Left lung (tissue), 4 donors: ENCODE measurements at regions not wholly inside any gene's neighbourhood (a gene's known extent, or its start where the extent isn't known, plus 50 kb on each side); places are given as distances from the start of the nearest gene placed in this dataset.

Experiments used
- ATAC-seq: fragments of 200-7000 bp; cut with Tn5 transposase; one replicate; pipeline ENCODE4 v1.9.1; 2020; ENCODE audit warnings: moderate library complexity
- DNase-seq, 4 donors: peaks; one replicate each; pipeline ENCODE4 v3.0.0-alpha.2; 2013 to 2020
- H3K27ac ChIP-seq, 2 donors: fragments of 200-600 bp; sonication (generic) in 1 of 2; one replicate each; pipeline versions ENCODE4 v1.5.0 to v1.8.0; 2020 to 2021
- H3K27me3 ChIP-seq, 2 donors: fragments of 200-600 bp; sonication (generic) in 1 of 2; one replicate each; pipeline versions ENCODE4 v1.5.0 to v1.8.0; 2020 to 2021
- H3K36me3 ChIP-seq, 2 donors: fragments of 200-600 bp; sonication (generic) in 1 of 2; one replicate each; pipeline versions ENCODE4 v1.5.0 to v1.8.0; 2020 to 2021
- H3K4me1 ChIP-seq, 2 donors: fragments of 200-600 bp; one replicate each; pipeline ENCODE4 v1.8.0; 2021
- H3K4me3 ChIP-seq, 2 donors: fragments of 200-600 bp; sonication (generic) in 1 of 2; one replicate each; pipeline versions ENCODE4 v1.5.0 to v1.8.0; 2020 to 2021; ENCODE audit warnings: mild to moderate bottlenecking in 1 of 2
- H3K9me3 ChIP-seq, 2 donors: fragments of 200-600 bp; sonication (generic) in 1 of 2; one replicate each; pipeline versions ENCODE4 v1.5.0 to v1.8.0; 2020 to 2021
- CTCF ChIP-seq, 2 donors: fragments of 200-600 bp; sonication (generic) in 1 of 2; IDR thresholded peaks; one replicate each; pipeline versions ENCODE4 v1.5.0 to v1.8.0; 2021; ENCODE audit warnings: antibody characterized with exemption in 2 of 2
- intact Hi-C, 2 donors: fragments of 100-400 bp; cut with DNase I; formaldehyde crosslinking; loops; one replicate each; pipeline versions ENCODE4 v1.11.2 to v1.14.2; 2022
- donor health status: DM: no; HTN: yes; CAD: no.
- donor health status: DM: no; HTN: no; CAD: no.

GRCh38 chr2:207416111-207416510 is 113.7 kb upstream of the CREB1 start:
- intact Hi-C loops: no loop called here
- ATAC-seq: no peak
- Histone ChIP-seq H3K9me3 (no peaks in the 10 kb centered on the region), H3K27ac (no peak overlapping the region), H3K27me3 (no peaks in the 10 kb centered on the region), H3K36me3 (no peaks in the 10 kb centered on the region), H3K4me1 (no peaks in the 10 kb centered on the region), H3K4me3 (no peak overlapping the region)
- DNase-seq: no peak
- no peak for TF ChIP-seq CTCF (IDR thresholded peaks at IDR 0.05)

DNA sequence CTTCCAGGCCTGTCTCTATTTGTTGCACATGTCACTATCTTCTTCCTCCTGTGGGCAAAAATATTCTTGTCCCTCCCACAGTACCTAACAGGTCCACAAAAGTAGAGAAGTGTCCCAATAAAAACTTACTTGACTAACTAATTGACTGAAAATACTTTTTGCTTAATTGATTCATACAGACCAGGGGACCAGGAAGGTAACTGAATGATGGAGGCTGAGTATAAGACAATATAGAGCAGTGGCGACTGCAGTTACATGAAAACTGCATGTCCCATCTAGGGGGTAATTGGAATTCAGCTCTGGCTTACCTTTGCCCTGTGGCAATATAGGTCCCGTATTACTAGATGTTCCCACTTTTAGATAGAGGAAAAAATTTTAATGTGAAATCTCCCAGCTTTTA is 112.9 kb upstream of the CREB1 start:
- DNase-seq (no peak), ATAC-seq (no peak)
- Histone ChIP-seq H3K9me3 (no peaks in the 10 kb centered on the region), H3K27ac (no peak overlapping the region), H3K4me1 (no peaks in the 10 kb centered on the region), H3K4me3 (no peak overlapping the region), H3K27me3 (no peaks in the 10 kb centered on the region), H3K36me3 (no peaks in the 10 kb centered on the region)
- intact Hi-C loops: no loop called here
- no peak for TF ChIP-seq CTCF (IDR thresholded peaks at IDR 0.05)

DNA sequence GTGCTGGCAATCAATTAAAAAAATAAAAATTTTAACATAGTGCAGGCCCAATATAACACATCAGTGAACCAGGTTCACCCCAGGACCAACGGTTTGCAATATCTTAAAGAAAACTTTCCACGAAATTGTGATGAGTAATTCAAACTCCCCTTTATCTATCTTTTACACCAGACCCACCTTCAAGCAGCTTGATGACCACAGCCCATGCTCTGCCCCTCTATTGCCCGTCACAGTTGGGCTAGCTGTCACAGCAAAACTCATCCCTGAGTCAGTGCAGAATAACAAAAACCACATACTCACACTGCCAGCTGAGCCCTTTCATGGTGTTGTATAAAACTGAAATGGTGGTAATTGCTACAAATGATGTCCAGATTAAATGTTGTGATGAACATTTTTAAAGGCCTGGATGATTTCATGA is 112.5 kb upstream of the CREB1 start:
- DNase-seq (no peak), ATAC-seq (no peak)
- Histone ChIP-seq H3K9me3 (no peaks in the 10 kb centered on the region), H3K27ac (no peak overlapping the region), H3K4me1 (no peaks in the 10 kb centered on the region), H3K4me3 (no peak overlapping the region), H3K36me3 (no peaks in the 10 kb centered on the region), H3K27me3 (no peaks in the 10 kb centered on the region)
- TF ChIP-seq CTCF (IDR thresholded peaks at IDR 0.05): no peak
- intact Hi-C loops: no loop called here

DNA sequence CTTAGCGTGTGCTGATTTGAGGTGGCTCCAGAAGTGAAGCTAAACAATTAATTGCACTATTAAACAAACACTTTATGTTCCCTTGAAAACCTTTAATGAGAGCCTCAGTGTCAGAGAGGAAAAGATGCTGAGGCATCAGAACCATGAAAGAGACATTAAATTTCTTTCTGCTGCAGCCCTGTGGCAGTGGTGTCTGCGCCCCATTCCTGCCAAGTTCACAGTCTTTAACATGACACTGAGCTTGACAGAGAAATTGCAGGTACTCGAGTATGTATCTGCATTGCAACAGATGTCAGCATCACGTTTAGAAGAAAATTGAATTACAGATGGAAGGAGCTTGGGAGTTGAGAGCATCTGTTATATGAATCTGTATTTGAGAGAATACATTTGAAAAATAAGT is 111.3 kb upstream of the CREB1 start:
- no peak for DNase-seq
- Histone ChIP-seq H3K4me3 (no peak overlapping the region), H3K36me3 (no peaks in the 10 kb centered on the region), H3K27me3 (no peaks in the 10 kb centered on the region), H3K4me1 (no peaks in the 10 kb centered on the region), H3K9me3 (no peaks in the 10 kb centered on the region), H3K27ac (no peak overlapping the region)
- TF ChIP-seq CTCF (IDR thresholded peaks at IDR 0.05): no peak
- no peak for ATAC-seq
- intact Hi-C loops: no loop called here

GRCh38 chr2:207419331-207419730 is 110.4 kb upstream of the CREB1 start:
- H3K4me1 ChIP-seq: no peaks in the 10 kb centered on the region
- H3K4me3 ChIP-seq: no peak overlapping the region
- H3K27me3 ChIP-seq: no peaks in the 10 kb centered on the region
- H3K27ac ChIP-seq: no peak overlapping the region
- ATAC-seq: no peak
- intact Hi-C loops: no loop called here
- no peaks in the 10 kb centered on the region for H3K36me3 ChIP-seq
- no peaks in the 10 kb centered on the region for H3K9me3 ChIP-seq
- no peak for TF ChIP-seq CTCF (IDR thresholded peaks at IDR 0.05)
- DNase-seq: no peak
